GM12874 (cell line): ENCODE measurements at regions not wholly inside any gene's neighbourhood (a gene's known extent, or its start where the extent isn't known, plus 50 kb on each side); places are given as distances from the start of the nearest gene placed in this dataset.

Source experiments
- TF ChIP-seq, protein P1 (sequence below): IDR thresholded peaks from 2 replicates; pipeline ENCODE4 v1.5.1; 2011; ENCODE audit warnings: low read depth, mild to moderate bottlenecking, control low read depth, low read length, moderate library complexity; ENCODE audit not compliant: insufficient read depth

DNA sequence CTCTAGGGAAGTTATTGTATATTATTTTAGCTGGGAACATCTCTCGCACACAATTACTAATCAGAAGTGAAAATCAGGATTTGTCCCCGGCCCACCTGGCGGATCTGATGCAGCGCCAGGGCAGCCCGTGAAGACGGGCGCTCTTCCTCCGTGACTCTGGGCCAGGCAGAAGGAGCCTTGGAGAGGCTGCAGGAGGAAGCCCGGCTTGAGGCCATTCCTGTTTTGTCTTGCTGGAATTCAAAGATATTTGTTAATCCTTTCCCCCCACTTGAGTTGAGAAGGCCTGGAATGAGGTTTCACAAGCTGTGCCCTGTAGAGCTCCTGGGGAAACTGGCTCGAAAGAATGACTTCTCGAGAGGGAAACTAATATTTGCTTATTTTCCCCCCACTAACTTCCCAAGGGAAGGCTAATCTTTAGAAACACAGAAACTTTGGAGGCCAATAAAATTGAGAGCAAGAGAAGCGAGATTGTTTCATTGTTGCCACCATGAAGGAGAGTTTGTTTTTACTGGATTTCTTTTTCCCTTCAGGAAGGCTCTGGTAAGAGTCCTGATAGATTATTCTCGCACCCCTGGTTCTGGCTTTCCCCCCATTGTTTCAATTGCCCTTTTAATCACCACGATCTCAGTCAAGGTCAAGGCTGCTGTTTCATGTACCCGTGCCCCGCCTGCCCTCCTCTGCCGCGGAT, 92.8 kb upstream of the SEPTIN5 start:
- TF ChIP-seq, protein P1, sequence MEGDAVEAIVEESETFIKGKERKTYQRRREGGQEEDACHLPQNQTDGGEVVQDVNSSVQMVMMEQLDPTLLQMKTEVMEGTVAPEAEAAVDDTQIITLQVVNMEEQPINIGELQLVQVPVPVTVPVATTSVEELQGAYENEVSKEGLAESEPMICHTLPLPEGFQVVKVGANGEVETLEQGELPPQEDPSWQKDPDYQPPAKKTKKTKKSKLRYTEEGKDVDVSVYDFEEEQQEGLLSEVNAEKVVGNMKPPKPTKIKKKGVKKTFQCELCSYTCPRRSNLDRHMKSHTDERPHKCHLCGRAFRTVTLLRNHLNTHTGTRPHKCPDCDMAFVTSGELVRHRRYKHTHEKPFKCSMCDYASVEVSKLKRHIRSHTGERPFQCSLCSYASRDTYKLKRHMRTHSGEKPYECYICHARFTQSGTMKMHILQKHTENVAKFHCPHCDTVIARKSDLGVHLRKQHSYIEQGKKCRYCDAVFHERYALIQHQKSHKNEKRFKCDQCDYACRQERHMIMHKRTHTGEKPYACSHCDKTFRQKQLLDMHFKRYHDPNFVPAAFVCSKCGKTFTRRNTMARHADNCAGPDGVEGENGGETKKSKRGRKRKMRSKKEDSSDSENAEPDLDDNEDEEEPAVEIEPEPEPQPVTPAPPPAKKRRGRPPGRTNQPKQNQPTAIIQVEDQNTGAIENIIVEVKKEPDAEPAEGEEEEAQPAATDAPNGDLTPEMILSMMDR: no peak

DNA sequence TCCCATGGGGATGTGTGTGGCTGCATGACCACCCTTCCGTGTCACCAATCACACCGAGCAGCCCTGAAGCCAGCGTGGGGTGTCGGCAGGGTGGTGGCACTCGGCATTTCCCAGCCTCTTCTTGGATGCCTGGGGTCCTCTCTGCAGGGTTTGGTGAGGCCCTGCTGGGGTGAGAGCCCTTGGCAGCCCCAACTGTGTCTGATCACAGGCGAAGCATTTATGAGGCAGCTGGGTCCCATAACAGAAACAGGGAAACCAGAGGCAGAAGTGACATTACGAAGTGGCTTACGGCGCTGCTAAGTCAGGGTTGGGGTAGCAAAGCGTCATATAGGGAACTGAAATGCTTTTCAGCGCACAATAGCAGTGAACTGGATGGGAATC, 92.3 kb upstream of the SEPTIN5 start:
- TF ChIP-seq, protein P1: no peak

DNA sequence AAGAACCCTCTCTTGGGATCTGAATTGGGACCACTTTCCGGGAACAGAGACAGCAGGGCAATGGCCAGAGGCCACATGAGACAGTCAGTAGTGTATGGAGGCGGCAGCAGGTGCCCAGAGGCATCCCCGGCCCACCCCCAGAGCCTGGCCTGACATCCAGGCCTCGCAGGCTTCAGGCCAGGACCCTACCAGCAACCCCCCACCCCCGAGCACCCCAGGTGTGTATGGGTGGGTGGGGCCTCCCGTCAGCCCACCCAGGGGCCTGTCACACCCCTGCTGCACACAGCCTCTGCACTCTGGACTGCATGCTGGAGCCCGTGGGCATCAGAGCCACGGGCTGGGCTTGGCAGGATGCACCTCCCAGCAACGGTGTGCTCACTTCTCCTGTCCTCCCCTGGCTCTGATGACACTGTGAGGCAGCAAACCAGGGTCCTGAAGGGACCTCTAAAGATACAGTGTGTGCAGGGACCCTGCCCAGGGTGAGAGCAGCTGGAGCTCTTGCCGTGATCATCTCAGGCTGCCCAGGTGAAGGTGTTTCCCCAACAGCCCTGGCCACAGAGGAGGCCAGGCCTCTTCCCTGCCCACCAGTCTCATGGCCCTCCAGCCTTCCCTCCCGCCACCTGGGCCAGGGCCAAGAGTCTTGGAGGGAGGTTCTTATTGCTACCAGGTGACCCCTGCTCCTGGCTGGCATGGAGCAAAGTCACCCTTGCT, 88.8 kb upstream of the SEPTIN5 start:
- TF ChIP-seq, protein P1: no peak

DNA sequence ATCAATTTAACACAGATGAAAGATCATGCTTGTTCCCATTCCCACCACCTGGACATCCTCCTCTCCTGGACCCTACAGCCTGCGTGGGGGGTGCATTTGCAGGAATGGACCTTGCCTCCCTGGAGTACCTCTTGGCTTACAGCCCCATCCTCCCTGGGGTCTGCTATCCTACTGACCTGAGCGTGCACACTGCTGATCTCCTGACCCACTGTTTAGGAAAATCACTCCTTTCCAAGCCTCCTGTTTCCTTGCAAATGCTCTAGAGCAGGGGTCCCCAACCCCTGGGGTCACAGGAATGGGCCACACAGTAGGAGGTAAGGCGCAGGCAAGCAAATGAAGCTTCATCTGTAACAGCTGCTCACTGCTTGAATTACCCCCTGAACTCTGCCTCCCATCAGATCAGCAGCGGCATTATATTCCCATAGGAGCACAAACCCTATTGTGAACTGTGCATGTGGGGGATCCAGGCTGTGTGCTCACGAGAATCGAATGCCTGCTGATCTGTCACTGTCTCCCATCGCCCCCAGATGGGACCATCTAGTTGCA, 88.2 kb upstream of the SEPTIN5 start:
- TF ChIP-seq, protein P1: no peak

DNA sequence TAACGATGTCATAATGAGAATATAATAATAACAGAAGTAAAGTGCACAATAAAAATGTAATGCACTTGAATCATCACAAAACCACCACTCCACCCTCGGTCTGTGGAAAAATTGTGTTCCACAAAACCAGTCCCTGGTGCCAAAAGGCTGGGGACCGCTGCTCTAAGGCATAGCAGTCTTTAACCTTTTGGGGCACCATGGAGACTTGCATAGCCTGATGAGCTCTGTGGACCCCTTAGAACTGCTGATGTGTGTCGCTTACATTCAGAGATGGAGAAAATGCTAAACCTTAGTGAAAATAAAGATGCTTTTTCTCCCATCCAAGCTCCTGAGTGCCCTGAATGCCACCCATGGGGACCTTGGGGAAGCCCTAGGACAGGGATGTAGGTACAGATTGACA, 87.6 kb upstream of the SEPTIN5 start:
- TF ChIP-seq, protein P1: no peak

DNA sequence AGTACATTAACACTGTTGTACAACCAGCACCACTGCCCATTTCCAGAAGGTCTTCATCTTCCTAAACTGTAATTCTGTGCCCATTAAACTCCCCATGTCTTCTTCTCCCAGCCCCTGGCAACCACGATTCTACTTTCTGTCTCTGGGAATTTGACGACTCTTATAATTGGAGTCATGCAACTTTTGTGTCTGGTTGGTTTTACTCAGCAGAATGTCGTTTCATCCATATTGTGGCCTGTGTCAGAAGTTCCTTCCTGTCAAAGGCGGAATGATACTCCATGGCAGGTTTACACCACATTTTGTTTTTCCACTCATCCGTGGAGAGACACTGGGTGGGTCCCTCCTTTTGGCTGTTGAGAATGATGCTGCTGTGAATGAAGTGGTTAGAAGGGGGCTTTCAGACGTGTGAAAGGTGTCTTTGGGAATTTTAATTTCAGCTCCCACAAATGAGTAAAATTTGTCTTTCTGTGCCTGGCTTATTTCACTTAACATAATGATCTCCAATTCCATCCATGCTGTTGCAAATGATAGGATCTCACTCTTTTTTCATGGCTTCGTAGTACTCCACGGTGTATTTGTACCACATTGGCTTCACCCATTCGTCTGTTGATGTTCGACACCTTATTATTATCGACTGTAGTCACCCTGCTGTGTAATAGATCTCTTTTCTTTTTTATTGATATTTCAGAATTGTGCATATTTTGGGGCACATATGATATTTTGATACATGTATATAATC, 86.1 kb upstream of the SEPTIN5 start:
- TF ChIP-seq, protein P1: no peak

DNA sequence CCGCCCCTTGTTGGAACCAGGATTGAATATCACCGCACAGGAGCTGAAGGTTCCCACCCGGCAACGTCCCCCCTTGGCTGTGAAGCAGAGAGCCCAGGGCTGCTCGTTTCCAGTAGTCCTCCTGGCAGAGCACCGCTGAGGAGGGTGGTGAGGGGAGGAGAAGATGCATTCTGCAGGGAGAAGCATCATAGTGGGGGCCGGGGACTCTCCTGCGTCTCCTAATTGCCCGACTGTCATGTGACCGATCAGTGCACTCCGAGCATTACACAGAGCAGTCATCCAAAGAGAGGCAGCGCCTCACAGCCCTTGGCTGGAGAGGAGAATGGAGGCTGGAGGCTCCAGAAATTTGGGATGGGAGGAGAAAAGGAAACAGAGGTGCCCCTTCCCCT, 85.0 kb upstream of the SEPTIN5 start:
- TF ChIP-seq, protein P1: no peak
